GM18909 (cell line): ENCODE measurements at regions not wholly inside any gene's neighbourhood (a gene's known extent, or its start where the extent isn't known, plus 50 kb on each side); places are given as distances from the start of the nearest gene placed in this dataset.

Source experiments
- ATAC-seq: cut with Tn5 transposase; IDR thresholded peaks from one replicate; pipeline ENCODE4 v1.9.1; 2021; ENCODE audit warnings: mild to moderate bottlenecking; ENCODE audit not compliant: unreplicated experiment, poor library complexity

GRCh38 chr7:84822941-84823510, 363.8 kb downstream of the SEMA3D start:
- ATAC-seq: no peak

- no peak for ATAC-seq
These were observed 365.0 kb downstream of the SEMA3D start for GRCh38 chr7:84821671-84822534.

- no peak for ATAC-seq
These were observed 366.4 kb downstream of the SEMA3D start for GRCh38 chr7:84820481-84820880.

GRCh38 chr7:84817016-84817415, 369.8 kb downstream of the SEMA3D start:
- no peak for ATAC-seq

GRCh38 chr7:84813376-84813775, 373.5 kb downstream of the SEMA3D start:
- ATAC-seq: no peak

GRCh38 chr7:84812021-84812420, 374.8 kb downstream of the SEMA3D start:
- no peak for ATAC-seq

- no peak for ATAC-seq
These were observed 375.5 kb downstream of the SEMA3D start for GRCh38 chr7:84811362-84811761.

GRCh38 chr7:84809877-84810276, 377.0 kb downstream of the SEMA3D start:
- ATAC-seq: no peak

GRCh38 chr7:84803979-84804378, 382.9 kb downstream of the SEMA3D start:
- ATAC-seq: no peak

- no peak for ATAC-seq
These were observed 385.5 kb downstream of the SEMA3D start for GRCh38 chr7:84801396-84801795.

- ATAC-seq: no peak
These were observed 386.0 kb downstream of the SEMA3D start for GRCh38 chr7:84800846-84801245.

GRCh38 chr7:84799106-84799505, 387.8 kb downstream of the SEMA3D start:
- no peak for ATAC-seq

GRCh38 chr7:84792231-84792893, 394.5 kb downstream of the SEMA3D start:
- peak; percentile 69 for ATAC-seq

- no peak for ATAC-seq
These were observed 396.0 kb downstream of the SEMA3D start for GRCh38 chr7:84790882-84791281.

- no peak for ATAC-seq
These were observed 400.8 kb downstream of the SEMA3D start for GRCh38 chr7:84786073-84786472.

- ATAC-seq: no peak
These were observed 402.4 kb downstream of the SEMA3D start for GRCh38 chr7:84784450-84784849.

- ATAC-seq: no peak
These were observed 403.6 kb downstream of the SEMA3D start for GRCh38 chr7:84783141-84783778.

GRCh38 chr7:84781838-84782237, 405.0 kb downstream of the SEMA3D start:
- no peak for ATAC-seq

- no peak for ATAC-seq
These were observed 406.4 kb downstream of the SEMA3D start for GRCh38 chr7:84780158-84781124.

- ATAC-seq: no peak
These were observed 429.1 kb downstream of the SEMA3D start for GRCh38 chr7:84757761-84758160.
